ENCODE measurements at regions not wholly inside any gene's neighbourhood (a gene's known extent, or its start where the extent isn't known, plus 50 kb on each side); places are given as distances from the start of the nearest gene placed in this dataset.
"Not testable (repeated sequence)": the region's sequence is repeated elsewhere in the genome, so short reads cannot be mapped to it uniquely, and the experiment has no call there.

GRCh38 chr22:44640618-44641155 is 61.3 kb upstream of the PRR5 start:
- POLR2A ChIA-PET, result no interaction called here
- Histone ChIP-seq H3K27ac (ENCODE audit: low read depth, low read length) (no peak overlapping the region), H3K27me3 (ENCODE audit: control insufficient read depth, insufficient read depth, low read length) (peaks cover 6% of the 10 kb centered on the region), H3K9me3 (ENCODE audit: control insufficient read depth, insufficient read depth, low read length) (peaks cover 3% of the 10 kb centered on the region), H3K4me3 (ENCODE audit: low read depth, low read length) (no peak overlapping the region)
- no peak for DNase-seq (ENCODE audit: low read depth, low spot score)
- CTCF ChIA-PET, result no interaction called here
- TF ChIP-seq, protein P1, sequence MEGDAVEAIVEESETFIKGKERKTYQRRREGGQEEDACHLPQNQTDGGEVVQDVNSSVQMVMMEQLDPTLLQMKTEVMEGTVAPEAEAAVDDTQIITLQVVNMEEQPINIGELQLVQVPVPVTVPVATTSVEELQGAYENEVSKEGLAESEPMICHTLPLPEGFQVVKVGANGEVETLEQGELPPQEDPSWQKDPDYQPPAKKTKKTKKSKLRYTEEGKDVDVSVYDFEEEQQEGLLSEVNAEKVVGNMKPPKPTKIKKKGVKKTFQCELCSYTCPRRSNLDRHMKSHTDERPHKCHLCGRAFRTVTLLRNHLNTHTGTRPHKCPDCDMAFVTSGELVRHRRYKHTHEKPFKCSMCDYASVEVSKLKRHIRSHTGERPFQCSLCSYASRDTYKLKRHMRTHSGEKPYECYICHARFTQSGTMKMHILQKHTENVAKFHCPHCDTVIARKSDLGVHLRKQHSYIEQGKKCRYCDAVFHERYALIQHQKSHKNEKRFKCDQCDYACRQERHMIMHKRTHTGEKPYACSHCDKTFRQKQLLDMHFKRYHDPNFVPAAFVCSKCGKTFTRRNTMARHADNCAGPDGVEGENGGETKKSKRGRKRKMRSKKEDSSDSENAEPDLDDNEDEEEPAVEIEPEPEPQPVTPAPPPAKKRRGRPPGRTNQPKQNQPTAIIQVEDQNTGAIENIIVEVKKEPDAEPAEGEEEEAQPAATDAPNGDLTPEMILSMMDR (IDR thresholded peaks at IDR 0.05; ENCODE audit: low read depth, low read length), result no peak

GRCh38 chr22:44639891-44640617 is 62.0 kb upstream of the PRR5 start:
- TF ChIP-seq, protein P1 (IDR thresholded peaks at IDR 0.05; ENCODE audit: low read depth, low read length), result no peak
- Histone ChIP-seq H3K4me3 (ENCODE audit: low read depth, low read length) (no peak overlapping the region), H3K27ac (ENCODE audit: low read depth, low read length) (no peak overlapping the region), H3K9me3 (ENCODE audit: control insufficient read depth, insufficient read depth, low read length) (no peaks in the 10 kb centered on the region; the same call in none of the 2 replicates), H3K27me3 (ENCODE audit: control insufficient read depth, insufficient read depth, low read length) (peaks cover 6% of the 10 kb centered on the region)
- ChIA-PET CTCF (no interaction called here), POLR2A (no interaction called here)
- no peak for DNase-seq (ENCODE audit: low read depth, low spot score)

DNA sequence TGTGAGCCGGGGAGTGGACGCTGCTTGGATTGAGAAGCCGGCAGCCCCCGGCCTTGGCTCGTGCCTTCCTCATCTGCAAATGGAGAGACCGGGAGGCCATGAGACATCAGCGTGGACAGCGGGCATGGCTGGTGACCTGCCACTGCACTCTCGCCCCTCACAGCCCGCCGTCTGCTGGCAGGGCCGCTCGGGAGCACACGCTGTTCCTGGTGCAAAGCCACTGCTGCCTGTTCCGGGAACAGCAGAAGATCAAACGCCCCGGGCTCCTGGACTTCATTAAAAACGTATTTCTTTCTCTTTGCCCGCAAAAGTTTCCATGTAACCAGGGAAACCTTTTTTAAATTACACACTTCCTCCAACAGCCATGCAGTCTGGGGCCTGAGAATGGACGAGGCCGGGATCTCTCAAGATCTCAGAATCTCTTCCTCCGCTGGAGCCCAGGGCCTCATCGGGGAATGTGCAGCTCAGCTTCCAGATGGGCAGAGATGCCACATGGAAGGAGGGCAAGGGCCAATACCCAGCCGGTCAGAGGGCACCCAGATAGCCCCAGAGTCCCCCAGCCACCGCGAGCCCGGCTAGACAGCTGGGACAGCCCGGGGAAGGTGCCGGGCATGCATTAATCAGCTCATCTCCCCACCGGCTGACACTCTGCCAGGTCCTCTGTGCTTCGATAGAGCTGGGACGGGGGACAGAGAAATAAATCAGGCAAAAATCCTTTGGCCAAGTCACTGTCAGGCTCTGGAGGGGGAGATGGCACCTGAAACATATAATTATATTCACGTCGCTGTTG is 62.8 kb upstream of the PRR5 start:
- TF ChIP-seq, protein P1 (IDR thresholded peaks at IDR 0.05; ENCODE audit: low read depth, low read length), result no peak
- CTCF ChIA-PET, result no interaction called here
- peaks cover 6% of the 10 kb centered on the region for H3K27me3 ChIP-seq (ENCODE audit: control insufficient read depth, insufficient read depth, low read length)
- no peak overlapping the region for H3K4me3 ChIP-seq (ENCODE audit: low read depth, low read length)
- no peak overlapping the region for H3K27ac ChIP-seq (ENCODE audit: low read depth, low read length)
- no peak for DNase-seq (ENCODE audit: low read depth, low spot score)
- no peaks in the 10 kb centered on the region; the same call in 1 of the 2 replicates for H3K9me3 ChIP-seq (ENCODE audit: control insufficient read depth, insufficient read depth, low read length)
- POLR2A ChIA-PET, result no interaction called here

GRCh38 chr22:44636502-44637206 is 65.3 kb upstream of the PRR5 start:
- CTCF ChIA-PET, POLR2A ChIA-PET: not testable (repeated sequence)

GRCh38 chr22:44635567-44635966 is 66.4 kb upstream of the PRR5 start:
- POLR2A ChIA-PET, result interaction anchor here (0.7 kb wide), 1 partner anchor 13 kb away, joined by 4 read pairs; no protein-coding TSS in a partner anchor
- H3K9me3 ChIP-seq (ENCODE audit: control insufficient read depth, insufficient read depth, low read length); H3K27ac ChIP-seq (ENCODE audit: low read depth, low read length); H3K4me3 ChIP-seq (ENCODE audit: low read depth, low read length); H3K27me3 ChIP-seq (ENCODE audit: control insufficient read depth, insufficient read depth, low read length); DNase-seq (ENCODE audit: low read depth, low spot score); CTCF ChIA-PET: not testable (repeated sequence)

More at GRCh38 chr22:44636502-44637206, 65.3 kb upstream of the PRR5 start:
- not testable (repeated sequence) for H3K27me3 ChIP-seq (ENCODE audit: control insufficient read depth, insufficient read depth, low read length); H3K27ac ChIP-seq (ENCODE audit: low read depth, low read length); DNase-seq (ENCODE audit: low read depth, low spot score); H3K9me3 ChIP-seq (ENCODE audit: control insufficient read depth, insufficient read depth, low read length); H3K4me3 ChIP-seq (ENCODE audit: low read depth, low read length)

All from AG04450 (cell line).